GM12872 (cell line): ENCODE measurements at regions not wholly inside any gene's neighbourhood (a gene's known extent, or its start where the extent isn't known, plus 50 kb on each side); places are given as distances from the start of the nearest gene placed in this dataset.

Experiments used
- CTCF ChIP-seq: IDR thresholded peaks from 3 replicates; pipeline ENCODE4 v1.5.1; 2011; ENCODE audit warnings: low read depth, mild to moderate bottlenecking, low read length, moderate library complexity; ENCODE audit not compliant: insufficient read depth

- TF ChIP-seq CTCF, result no peak
Measured at GRCh38 chr2:48129293-48129950, 185.1 kb upstream of the FOXN2 start.

DNA sequence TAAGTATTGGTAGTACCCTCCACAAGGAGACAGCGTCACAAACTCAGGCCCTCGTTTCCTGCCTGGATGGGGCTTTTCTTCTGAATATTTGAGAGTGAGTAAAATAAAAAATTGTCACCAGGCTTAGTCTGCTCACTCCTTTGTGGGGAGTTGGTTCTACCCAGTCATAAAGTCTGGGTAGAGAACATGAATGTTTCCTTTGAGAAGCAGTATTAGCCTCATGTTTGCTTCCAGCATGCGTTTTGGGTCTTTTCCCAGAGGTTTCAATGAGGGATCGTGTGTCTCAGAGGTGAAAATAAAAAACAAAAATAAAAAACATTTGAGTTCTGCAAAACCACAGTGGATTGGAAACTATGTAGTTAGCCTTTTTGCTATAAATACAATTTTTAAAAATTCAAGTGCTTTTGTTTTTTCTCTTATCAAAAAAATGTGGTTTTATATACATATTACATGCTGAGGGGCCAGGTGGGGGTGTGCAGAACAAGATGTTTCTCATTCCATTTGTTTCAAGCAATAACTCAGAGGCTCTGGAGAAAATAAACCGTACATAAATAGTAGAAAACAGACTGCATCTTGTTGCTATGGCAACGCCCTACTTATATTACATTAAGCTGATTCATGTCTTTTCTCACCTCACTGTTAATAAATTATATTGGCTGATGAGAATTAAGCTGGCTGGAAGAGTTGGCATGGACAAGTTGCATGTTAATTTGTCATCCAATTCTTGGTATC lies 182.8 kb upstream of the FOXN2 start:
- no peak for TF ChIP-seq CTCF

DNA sequence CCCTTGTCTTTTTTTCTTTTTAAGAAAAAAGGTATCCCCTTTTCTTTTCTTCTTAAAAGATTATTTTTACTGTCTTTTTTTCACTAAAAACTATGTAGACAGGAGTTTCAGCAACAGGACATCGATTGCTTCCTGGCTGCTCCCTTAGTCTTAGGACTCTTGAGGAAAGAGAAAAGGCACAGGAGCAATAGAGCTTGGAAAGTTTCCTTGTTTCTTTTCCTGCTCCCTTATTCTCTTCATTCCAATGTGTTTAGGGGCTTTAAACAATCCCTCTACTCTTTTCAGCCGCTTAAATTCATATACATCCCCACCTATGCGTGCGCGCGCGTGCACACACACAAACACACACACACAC lies 182.2 kb upstream of the FOXN2 start:
- TF ChIP-seq CTCF, result no peak

DNA sequence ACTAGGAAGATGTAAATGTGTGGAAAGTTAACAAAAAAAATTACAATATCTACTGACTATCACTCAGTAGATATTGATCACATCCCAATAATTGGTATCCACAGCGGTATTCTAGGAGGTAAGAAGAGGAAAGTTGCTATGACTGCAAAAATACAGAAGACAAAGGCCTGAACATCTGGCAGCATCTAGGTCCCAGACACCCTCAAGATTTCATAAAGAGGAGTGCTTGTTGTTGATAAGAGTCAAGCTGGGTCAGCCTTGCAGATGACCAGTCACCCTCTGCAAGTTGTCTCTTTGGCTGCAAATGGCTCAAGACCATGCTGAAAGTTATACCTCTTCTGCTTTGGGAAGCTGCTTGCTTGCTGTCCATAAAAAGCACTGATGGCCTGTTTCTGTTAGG lies 179.8 kb upstream of the FOXN2 start:
- TF ChIP-seq CTCF, result no peak

GRCh38 chr2:48135797-48136196 lies 178.7 kb upstream of the FOXN2 start:
- TF ChIP-seq CTCF, result no peak

- TF ChIP-seq CTCF, result no peak
Measured at GRCh38 chr2:48137829-48138228, 176.7 kb upstream of the FOXN2 start.

- no peak for TF ChIP-seq CTCF
Measured at GRCh38 chr2:48138898-48139297, 175.6 kb upstream of the FOXN2 start.
